GM21529 (cell line): ENCODE measurements at regions not wholly inside any gene's neighbourhood (a gene's known extent, or its start where the extent isn't known, plus 50 kb on each side); places are given as distances from the start of the nearest gene placed in this dataset.
"Not testable (repeated sequence)": the region's sequence is repeated elsewhere in the genome, so short reads cannot be mapped to it uniquely, and the experiment has no call there.

Experiments
- ATAC-seq: cut with Tn5 transposase; IDR thresholded peaks from one replicate; pipeline ENCODE4 v1.9.1; 2021; ENCODE audit not compliant: unreplicated experiment

- no peak for ATAC-seq
These were observed 300.8 kb downstream of the BCL11A start for GRCh38 chr2:60252581-60253150.

DNA sequence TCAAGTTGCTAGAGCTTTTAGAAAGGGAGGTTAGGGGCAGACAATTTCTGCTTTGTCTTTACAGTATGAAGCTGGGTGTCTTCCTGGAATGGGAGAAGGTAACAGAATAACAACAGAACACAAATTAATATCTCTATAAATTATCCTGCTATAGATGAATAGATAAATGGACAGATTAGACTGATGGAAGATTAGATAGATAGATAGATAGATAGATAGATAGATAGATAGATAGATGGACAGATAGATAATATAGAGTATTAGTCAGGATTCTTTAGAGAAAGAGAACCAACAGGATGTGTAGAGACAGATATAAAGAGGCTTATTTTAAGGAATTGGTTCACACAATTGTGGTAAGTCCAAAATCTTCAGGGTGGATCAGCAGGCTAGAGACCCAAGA is 302.2 kb downstream of the BCL11A start:
- no peak for ATAC-seq

DNA sequence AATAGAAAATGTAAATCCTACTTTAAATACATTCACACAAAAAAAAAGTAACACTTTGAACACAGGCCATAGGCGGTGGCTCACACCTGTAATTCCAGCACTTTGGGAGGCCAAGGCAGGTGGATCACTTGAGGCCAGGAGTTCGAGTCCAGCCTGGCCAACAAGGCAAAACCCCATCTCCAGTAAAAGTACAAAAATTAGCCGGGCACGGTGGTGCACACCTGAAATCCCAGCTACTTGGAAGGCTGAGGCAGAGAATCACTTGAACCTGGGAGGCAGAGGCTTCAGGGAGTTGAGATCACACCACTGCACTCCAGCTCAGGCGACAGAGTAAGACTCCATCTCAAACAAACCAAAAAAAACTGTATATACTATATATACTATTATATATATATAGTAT is 303.6 kb downstream of the BCL11A start:
- ATAC-seq, result no peak

GRCh38 chr2:60247471-60247870 is 306.0 kb downstream of the BCL11A start:
- ATAC-seq, result no peak

DNA sequence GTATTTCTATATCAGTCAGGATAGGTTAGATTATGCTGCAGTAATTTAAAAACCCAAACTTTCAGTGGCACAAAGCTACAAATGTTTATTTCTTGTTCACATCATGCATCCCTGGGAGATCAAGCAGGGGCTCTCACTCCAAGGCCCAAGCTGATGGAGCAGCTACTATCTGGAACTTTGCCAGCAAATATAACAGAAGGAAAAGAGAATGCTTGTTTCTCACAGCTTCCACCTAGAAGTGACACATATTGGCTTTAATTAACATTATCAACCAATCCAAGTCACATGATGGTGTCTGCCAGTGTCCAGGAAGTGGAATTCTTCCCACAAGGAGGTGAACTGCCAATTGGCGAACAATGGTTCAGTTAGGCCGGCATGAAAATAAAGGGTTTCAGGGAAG is 306.9 kb downstream of the BCL11A start:
- ATAC-seq, result no peak

- ATAC-seq, result no peak
These were observed 319.0 kb downstream of the BCL11A start for GRCh38 chr2:60234274-60234986.

DNA sequence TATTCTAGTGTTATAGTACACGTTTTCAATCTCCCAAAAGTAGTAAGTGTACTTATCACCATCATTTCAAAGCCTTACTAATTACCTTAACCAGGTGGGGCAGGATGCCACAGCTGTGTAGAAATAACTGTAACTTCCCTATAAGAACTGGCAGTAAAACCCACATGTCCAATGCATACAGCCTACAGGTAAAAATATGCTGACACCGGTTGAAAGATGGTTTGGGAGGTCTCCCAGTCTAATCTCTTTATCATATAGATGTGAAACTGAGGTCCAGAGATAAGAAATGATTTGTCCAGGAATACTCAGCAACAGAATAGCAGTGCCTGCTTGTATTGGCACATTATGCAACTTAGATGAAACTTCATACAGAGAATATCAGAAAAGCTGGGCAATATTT is 322.9 kb downstream of the BCL11A start:
- no peak for ATAC-seq

GRCh38 chr2:60230037-60230436 is 323.4 kb downstream of the BCL11A start:
- ATAC-seq, result no peak

- ATAC-seq, result no peak
These were observed 326.5 kb downstream of the BCL11A start for GRCh38 chr2:60226943-60227342.

GRCh38 chr2:60226191-60226590 is 327.3 kb downstream of the BCL11A start:
- no peak for ATAC-seq

DNA sequence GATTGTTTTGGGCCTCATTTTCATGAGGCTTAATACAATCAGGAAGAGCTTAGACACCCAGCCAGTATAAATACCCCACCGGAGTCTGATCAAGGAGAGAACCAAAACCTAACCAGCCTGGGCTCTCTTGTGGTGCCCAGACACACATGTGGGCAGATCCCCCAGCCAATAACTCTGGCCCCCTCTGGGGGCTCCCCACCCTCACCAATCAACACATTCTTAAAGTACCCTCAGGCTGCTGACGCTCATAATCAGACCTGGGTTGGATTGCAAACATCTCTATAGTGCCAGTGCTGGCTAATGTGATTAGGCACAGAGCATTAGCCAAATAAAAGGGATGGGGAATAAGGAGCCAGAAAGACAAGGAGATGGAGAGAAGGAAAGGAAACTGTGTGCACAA is 329.6 kb downstream of the BCL11A start:
- no peak for ATAC-seq

DNA sequence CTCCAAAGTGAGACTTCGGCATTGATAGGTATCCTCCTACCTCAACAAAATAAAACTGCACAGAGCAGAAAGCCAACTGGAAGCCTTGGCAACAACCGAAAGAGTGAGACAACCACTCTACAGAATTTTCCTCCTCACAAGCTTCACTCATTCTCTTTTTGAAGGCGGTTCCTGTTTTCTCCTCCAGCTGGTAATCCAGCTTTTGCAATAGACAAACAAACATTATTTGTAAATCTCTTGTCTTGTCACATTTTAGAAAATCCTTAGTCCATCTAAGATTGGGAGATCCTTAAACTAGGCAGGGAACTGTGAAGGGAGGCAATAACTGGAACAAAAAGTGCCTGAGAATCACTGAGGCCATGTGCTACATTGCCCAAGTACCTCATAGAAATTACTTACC is 332.4 kb downstream of the BCL11A start:
- no peak for ATAC-seq

DNA sequence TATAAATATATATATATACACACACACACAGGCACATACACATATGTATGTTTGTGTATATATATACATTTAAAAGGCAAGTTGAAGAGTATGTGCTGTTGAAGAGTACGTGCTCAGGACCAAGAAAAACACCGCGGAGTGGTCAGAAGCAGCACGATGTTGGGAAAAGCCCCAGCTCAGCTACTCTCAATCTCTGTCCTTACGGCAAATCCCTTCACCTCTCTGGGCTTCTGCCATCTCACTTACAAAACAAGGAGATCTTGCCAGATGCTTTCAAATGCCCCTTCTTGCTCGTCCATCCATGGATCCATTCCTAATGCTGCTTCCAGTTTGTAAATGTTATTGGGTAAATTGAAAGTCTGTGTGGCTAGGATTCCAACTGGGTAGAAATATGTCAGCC is 333.9 kb downstream of the BCL11A start:
- ATAC-seq, result no peak

GRCh38 chr2:60216452-60216995 is 336.9 kb downstream of the BCL11A start:
- no peak for ATAC-seq

GRCh38 chr2:60215386-60215901 is 338.0 kb downstream of the BCL11A start:
- no peak for ATAC-seq

DNA sequence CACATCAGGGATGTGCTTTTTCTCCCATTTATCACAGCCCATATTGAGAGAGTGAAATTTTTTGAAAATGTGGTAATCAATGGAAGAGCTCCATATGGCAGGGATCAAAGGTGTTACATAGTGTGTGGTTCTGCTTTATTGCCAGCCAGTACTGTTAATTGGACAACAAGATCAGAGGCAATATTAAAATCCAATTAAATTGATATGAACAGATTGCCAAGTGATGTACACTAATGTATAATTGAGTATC is 338.9 kb downstream of the BCL11A start:
- ATAC-seq, result no peak

DNA sequence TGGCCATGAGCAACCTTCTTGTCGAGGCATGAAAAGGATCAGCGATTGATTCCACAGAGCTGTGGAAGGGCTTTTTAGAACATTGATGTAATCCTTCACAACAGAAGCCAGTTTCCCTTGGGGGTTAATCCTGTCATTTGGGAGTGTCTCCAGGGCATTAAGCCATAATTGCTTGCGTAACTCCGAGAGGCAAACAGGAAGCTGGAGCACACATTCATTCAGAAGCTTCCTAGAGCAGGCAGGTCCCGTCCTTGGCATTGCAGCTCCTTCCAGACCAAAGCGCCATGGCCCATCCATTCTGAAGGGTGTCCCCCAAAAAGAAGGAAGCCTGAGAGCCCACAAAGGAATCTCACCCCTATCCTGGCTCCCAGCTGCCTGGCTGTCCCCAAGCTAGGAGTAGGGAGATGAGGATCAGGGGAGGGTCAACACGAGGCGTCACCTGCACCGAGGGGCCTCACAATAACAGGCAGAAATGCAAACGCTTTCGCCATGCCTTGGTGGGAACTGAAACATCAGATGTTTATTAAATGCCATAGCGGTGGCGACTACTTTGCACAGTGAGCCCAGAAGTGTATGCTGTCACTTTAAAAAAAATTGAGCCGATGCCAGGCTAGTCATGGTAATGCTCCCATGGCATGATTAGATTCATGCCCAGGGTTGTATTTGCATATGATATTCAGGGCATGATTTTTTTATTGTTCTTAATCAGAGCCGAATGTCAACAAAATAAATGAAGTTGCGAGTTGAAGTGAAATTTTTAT is 339.4 kb downstream of the BCL11A start:
- no peak for ATAC-seq

DNA sequence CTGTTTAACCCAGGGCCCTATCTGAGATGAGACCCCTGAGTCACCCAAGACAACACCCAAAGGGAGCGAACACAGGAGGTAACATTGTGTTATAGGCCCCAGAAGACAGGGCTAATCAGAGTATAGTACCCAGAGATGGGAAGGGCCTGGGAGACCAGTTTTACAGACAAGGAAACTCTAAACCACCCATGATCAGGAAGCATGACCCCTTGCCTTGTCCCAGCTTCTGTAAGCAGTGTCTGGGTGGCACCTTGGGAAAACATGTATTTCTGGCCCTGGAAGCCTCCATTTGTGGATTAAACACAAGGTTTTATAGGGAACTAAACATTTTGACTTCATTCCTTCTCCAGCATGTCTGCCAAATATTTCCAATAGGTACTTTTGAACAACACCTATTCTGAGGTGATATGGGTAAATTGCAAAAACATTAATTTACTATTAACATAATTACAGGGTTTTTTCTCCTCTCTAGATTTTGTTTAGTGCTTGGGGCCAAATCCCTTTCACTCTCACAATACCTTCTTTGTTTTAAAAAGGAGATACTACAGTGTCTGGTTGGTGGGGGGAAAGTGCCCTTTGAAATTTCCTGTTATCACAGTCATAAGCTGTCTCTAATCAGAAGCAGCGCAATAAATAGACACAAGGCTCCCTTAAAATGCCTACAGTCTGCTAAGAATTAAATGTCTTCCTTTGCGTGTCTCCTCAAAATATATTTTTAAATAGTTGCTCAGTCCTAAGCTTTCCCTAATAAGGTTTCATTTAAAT is 341.1 kb downstream of the BCL11A start:
- ATAC-seq, result no peak

GRCh38 chr2:60189006-60189405 is 364.4 kb downstream of the BCL11A start:
- not testable (repeated sequence) for ATAC-seq

GRCh38 chr2:60175290-60175689 is 378.2 kb downstream of the BCL11A start:
- ATAC-seq, result no peak

DNA sequence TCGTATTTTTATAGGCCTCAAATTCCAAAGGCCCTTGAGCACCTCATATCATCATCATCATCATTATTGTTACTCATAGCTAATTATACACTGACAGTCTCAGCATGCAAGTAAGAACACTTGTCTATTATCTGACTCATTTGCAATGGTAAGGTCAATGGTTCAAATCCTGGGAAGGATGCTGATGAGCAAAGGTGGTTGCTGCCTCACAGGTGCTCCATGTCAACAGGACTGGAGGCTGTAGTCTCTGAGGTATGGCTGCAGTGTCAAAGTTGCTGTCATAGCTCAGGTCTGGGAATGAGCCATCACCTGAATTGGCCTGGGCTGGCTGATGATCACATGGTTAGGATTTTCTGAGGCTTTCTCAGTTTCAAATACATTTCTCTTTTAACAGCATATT is 379.3 kb downstream of the BCL11A start:
- no peak for ATAC-seq
